A673 (cell line): ENCODE measurements at regions not wholly inside any gene's neighbourhood (a gene's known extent, or its start where the extent isn't known, plus 50 kb on each side); places are given as distances from the start of the nearest gene placed in this dataset.

ENCODE experiments used
- CTCF ChIP-seq: fragments of 300-800, 200-600 bp; sonication (generic); conservative IDR thresholded peaks from 2 replicates; pipeline ENCODE4 v1.5.1; 2017; ENCODE audit warnings: low read depth, mild to moderate bottlenecking, antibody characterized with exemption, low read length, moderate library complexity, mixed read lengths
- EZH2 ChIP-seq: fragments of 200-600 bp; sonication (generic); IDR thresholded peaks from 2 replicates; pipeline ENCODE4 v1.6.1; 2017; ENCODE audit warnings: borderline replicate concordance, low read depth, mild to moderate bottlenecking, mixed read lengths, antibody characterized with exemption, low read length; ENCODE audit not compliant: poor library complexity, severe bottlenecking

GRCh38 chr10:83736008-83736407 lies 403.3 kb upstream of the GHITM start:
- TF ChIP-seq CTCF (no peak), EZH2 (no peak)
